Central memory CD4-positive, alpha-beta T cell (primary cell): ENCODE measurements at regions not wholly inside any gene's neighbourhood (a gene's known extent, or its start where the extent isn't known, plus 50 kb on each side); places are given as distances from the start of the nearest gene placed in this dataset.
"Not testable (repeated sequence)": the region's sequence is repeated elsewhere in the genome, so short reads cannot be mapped to it uniquely, and the experiment has no call there.

Experiments used
- DNase-seq: peaks from one replicate; pipeline ENCODE4 v3.0.0; 2022

- no peak for DNase-seq
These were observed 244.6 kb upstream of the MAF start for GRCh38 chr16:79845033-79845733.

- no peak for DNase-seq
These were observed 244.1 kb upstream of the MAF start for GRCh38 chr16:79844603-79845002.

GRCh38 chr16:79843631-79844043 lies 243.1 kb upstream of the MAF start:
- DNase-seq = no peak

GRCh38 chr16:79843145-79843544 lies 242.6 kb upstream of the MAF start:
- no peak for DNase-seq

- no peak for DNase-seq
These were observed 241.7 kb upstream of the MAF start for GRCh38 chr16:79842197-79842596.

- no peak for DNase-seq
These were observed 239.2 kb upstream of the MAF start for GRCh38 chr16:79839466-79840341.

- DNase-seq = no peak
These were observed 238.1 kb upstream of the MAF start for GRCh38 chr16:79838496-79839259.

GRCh38 chr16:79836144-79836543 lies 235.6 kb upstream of the MAF start:
- no peak for DNase-seq

GRCh38 chr16:79835194-79835593 lies 234.7 kb upstream of the MAF start:
- DNase-seq = no peak

- no peak for DNase-seq
These were observed 234.2 kb upstream of the MAF start for GRCh38 chr16:79834720-79835119.

GRCh38 chr16:79834003-79834402 lies 233.5 kb upstream of the MAF start:
- DNase-seq = not testable (repeated sequence)

- no peak for DNase-seq
These were observed 233.0 kb upstream of the MAF start for GRCh38 chr16:79833559-79833958.

- no peak for DNase-seq
These were observed 226.4 kb upstream of the MAF start for GRCh38 chr16:79826732-79827475.

GRCh38 chr16:79825002-79825401 lies 224.5 kb upstream of the MAF start:
- DNase-seq = no peak

GRCh38 chr16:79823639-79824038 lies 223.1 kb upstream of the MAF start:
- DNase-seq = no peak

GRCh38 chr16:79821911-79822310 lies 221.4 kb upstream of the MAF start:
- no peak for DNase-seq

GRCh38 chr16:79816081-79816497 lies 215.6 kb upstream of the MAF start:
- DNase-seq = no peak

GRCh38 chr16:79815049-79815448 lies 214.5 kb upstream of the MAF start:
- no peak for DNase-seq

- no peak for DNase-seq
These were observed 213.6 kb upstream of the MAF start for GRCh38 chr16:79814124-79814523.

GRCh38 chr16:79811541-79811940 lies 211.0 kb upstream of the MAF start:
- DNase-seq = no peak

- no peak for DNase-seq
These were observed 210.1 kb upstream of the MAF start for GRCh38 chr16:79810449-79811189.

GRCh38 chr16:79809376-79809775 lies 208.8 kb upstream of the MAF start:
- DNase-seq = no peak
